Stimulated activated CD4-positive, alpha-beta T cell treated with anti-CD3 and anti-CD28 coated beads, Interleukin-1b, Interleukin-23, amount 100 ng/mL, for 48 hours (primary cell): ENCODE measurements at regions not wholly inside any gene's neighbourhood (a gene's known extent, or its start where the extent isn't known, plus 50 kb on each side); places are given as distances from the start of the nearest gene placed in this dataset.

Experiments
- DNase-seq: peaks from one replicate; pipeline ENCODE4 v3.0.0-alpha.2; 2020

DNA sequence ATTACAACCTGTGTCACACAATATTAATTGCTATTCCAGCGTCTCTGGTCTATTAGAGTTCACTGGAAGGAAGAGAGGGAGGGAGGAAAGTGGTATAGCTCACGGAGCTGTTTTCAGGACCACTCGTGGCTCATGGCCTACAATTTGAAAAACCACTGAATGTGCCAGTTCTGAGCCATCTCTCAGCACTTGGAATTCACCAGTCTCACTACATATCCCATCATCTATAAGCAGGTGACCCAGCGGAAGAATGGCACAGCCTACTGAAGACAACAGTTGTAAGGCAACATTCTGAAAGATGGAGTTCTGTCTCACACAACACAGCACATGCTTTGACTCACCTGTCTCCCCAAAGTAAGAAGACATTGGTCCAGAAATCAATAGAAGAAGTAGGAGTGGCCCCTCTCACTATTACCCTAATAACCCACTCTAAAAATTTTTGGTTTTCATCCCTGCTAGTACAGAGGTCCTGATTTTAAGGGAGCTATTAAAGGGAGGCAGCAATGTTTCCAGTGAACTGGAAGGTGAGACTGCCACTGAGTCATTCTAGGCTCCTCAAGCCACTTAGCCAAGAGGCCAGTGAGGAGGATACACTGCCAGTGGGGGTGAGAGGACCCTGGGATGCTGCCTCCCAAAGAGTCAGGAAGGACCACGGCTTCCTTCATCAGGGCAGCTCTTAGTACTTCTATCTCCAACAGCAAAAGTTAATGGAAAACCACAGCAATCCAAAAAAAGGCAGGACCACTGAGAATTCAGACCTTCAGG, 50.0 kb upstream of the DOCK9 start:
- DNase-seq, result no peak

DNA sequence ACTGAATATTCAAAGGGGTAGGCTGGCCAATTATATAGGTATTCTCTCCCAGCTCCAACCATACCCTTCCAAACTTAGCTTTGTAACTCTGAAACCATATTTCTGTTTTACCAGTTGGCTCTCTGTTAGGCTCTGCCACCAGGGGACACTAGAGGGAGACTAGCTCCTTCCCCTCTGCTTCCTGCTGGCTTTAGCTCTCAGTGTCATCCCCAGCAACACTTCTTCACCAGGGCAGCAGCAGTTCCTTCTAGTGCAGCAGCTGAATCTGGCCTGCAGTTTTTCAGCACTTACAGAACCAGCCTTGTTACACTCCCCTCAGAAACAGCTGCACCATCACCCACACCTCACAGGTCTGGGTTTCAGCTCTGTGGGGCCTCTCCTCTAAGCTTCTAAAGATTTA, 51.0 kb upstream of the DOCK9 start:
- DNase-seq, result peak; percentile 54

DNA sequence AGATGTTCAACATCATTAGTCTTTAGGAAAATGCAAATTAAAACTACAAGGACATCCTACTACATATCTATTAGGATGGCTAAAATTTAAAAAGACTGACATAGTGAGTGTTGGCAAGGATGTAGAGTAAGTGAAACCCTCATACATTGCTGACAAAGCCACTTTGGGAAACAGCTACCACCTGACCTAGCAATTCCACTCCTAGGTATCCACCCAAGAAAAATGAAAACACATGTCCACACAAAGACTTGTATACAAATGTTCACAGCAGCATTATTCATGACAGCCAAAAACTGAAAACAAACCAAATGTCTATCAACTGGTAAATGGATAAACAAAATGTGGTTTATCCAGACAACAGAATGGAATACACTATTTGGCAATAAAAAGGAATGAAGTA, 51.7 kb upstream of the DOCK9 start:
- no peak for DNase-seq

DNA sequence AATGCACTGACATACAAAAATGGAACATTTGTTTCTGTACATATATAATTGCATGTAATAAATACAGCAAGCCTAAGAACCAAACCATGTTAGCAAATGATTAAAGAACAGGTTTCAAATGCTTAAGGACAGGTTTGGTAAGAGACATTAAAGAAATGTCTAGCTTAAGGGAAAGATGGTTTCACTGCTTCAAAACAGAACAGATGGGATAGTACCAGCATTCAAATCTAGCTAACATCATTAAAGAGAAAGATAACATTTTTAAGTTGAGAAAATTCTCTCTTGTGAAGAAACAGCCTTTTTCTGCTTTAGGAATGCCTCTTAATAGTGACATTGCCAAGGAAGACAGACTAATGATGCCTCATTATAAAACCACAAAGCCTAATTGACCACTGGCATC, 52.5 kb upstream of the DOCK9 start:
- DNase-seq, result no peak

DNA sequence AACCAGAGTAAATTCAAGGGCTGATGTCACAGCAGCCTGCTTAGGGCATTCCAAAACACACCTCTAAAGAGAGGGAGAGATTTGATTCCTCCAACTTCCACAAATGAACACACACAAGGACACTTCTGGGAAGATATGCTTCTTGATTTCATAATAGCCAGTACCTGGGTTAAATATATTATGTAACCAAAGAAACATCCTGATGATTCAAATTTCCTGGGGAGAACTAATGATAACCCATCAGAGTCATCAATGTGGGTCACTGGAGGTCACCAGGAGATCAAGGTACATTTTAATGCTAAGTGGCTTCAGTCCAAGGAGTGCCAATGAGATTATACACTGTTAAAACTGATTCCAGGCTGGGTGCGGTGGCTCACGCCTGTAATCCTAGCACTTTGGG, 54.0 kb upstream of the DOCK9 start:
- no peak for DNase-seq

DNA sequence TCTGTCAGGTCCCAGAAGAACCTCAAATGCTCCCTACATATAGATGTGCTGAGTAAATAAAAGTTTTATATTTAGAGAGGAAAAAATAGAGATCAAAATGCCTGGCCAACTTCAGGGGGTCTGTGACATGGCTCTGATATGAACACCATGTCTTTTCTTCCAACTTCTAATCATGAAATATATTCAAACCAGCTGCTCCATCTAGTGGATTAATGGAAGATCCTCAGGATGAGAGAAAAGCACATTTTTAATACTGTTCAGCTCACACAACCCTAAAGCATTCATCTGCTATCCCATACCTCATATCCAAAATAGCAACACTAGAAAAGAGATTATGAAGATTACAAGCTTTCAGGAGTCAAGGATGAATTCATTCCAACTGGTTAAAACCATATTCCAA, 56.0 kb upstream of the DOCK9 start:
- no peak for DNase-seq

DNA sequence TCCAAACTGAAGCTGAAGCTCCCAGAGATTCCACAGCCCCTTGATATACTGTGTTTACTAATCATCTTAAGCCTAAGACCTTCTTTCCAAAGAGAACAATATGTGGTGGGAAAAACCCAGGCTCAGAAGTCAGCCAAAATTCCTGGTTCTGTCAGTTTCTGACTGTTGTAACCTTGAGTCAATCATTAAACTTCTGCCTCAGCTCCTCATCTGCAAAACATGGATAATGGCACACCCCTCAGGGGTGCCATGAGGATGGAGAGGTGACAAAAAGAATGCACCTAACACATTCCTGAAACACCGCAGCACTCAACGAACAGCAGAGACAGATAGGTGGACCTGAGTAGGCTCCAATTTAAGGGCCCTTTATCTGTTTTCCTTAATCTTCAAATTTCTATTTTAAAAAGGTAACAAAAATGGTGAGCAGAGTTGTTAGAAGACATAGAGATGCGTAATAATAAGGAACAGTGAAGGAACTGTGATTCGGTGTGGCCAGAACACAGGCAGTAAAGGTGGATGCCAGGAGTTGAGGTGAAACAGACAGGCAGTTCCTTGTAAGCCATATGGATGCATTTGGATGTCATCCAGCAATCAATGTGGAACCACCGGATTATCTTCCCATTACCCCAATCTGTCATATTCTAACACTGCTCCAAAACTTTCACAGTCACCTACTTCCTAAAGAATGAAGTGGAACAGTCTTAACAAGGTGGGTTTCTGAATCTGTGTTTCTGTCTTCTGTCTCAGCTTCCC, 56.6 kb upstream of the DOCK9 start:
- DNase-seq, result no peak

DNA sequence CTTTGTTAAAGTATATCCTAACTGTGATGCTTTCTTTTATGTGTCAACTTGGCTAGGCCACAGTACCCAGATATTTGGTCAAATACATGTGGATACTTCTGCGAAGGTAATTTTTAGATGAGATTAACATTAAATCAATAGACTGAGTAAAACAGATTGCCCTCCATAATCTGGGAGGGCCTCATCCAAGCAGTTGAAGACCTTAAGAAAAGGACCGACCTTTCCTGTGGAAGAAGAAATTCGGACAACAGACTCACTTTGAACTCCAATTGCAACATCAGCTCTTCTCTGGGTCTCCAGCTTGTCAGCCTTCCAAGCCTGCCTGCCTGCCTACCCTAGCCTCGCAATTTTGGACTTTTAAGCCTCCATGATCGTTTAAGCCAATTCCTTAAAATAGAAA, 57.9 kb upstream of the DOCK9 start:
- DNase-seq, result no peak

DNA sequence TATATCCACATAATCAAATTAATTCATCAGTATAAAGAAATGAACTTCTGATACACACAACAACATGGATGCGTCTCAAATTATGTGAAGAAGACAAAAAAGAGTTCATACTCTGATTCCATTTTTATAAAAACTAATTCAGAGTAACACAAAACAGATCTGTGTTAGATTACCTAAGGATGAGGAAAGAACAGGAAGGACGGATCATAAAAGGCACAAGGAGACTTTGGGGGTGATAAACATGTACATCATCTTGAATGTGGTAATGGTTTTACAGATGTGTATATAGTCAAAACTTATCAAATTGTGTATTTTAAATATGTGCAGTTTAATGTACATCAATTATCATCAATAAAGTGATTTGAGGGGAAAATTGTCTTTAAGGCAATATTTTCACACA, 59.9 kb upstream of the DOCK9 start:
- DNase-seq, result no peak

DNA sequence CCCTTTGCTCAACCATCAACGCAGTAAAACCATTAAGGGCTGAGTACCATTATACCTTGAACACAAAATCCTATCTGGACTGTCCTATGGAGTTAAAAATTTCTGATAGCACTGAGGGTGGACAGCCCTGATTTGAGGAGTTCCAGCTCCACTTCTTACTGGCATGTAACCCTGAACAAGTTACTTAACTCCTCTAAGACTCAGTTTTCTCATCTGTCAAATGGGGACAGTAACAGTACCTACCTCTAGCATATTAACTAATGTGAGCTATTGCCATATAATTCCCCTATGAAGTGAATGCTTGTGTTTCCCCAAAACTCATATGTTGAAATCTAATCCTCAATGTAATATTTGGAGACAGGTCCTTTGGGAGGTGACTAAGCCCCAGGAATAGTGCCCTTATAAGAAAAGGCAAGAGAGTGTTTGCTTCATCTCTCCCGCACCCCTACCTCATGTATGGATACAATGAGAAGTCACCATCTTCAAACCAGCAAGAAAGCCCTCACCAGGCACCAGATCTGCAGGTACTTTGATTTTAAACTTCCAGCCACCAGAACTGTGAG, 61.9 kb upstream of the DOCK9 start:
- DNase-seq, result no peak

DNA sequence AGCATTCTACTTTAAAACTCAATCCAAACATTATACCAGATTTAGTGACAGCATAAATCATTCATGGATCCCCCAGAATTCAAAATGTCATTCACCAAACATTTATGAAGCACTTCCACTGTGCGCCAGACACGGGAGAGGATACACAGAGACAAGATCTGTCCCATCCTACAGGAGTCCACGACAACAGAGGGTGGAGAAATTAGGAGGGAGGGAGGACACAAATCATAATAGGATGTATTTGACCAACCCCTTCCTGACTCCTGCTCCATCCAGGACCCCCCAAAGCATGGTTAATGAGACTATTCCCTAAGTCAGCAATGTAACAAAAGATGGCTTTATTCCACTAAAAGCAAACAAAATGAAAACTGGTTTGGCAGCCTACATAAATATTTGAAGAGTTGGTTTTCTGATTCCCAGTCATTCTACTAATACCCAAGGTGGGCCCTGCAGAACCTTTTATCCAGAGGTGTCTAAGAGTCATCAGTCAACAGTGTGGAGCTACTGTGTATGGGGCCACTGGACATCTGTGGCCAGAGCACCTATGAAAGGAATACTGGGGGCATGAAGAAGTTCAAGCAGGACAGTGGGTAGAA, 62.8 kb upstream of the DOCK9 start:
- no peak for DNase-seq

DNA sequence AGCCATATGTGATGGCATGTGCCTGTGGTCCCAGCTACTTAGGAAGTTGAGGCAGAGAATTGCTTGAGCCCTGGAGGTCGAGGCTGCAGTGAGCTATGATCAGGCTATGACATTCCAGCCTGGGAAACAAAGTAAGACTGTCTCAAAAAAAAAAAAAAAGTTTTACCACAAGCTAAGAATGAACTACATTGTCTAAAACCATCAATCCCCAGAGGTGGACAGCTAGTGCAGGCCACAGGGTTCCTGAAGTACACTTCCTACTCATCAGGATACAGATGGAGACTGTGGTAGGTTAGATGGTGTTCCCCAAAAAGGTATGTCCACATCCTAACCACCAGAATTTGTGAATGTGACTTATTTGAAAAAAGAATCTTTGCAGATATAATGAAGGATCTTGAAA, 63.5 kb upstream of the DOCK9 start:
- DNase-seq, result no peak

DNA sequence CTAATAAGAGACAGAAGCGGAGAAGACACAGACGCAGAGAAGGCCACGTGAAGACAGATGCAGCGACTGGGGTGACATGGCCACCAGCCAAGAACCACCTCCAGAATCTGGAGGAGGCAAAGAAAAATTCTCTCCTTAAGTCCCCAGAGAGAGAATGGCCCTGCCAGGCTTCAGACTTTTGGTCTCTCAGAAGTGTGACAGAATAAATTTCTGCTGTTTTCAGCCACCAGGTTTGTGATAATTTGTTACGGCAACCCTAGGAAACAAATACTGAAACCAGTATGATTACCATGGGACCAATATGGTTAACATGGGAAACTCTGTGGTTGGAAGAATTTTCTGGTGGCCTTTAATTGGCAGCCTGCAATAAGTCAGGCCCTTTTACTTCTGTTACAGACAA, 63.9 kb upstream of the DOCK9 start:
- DNase-seq, result no peak

DNA sequence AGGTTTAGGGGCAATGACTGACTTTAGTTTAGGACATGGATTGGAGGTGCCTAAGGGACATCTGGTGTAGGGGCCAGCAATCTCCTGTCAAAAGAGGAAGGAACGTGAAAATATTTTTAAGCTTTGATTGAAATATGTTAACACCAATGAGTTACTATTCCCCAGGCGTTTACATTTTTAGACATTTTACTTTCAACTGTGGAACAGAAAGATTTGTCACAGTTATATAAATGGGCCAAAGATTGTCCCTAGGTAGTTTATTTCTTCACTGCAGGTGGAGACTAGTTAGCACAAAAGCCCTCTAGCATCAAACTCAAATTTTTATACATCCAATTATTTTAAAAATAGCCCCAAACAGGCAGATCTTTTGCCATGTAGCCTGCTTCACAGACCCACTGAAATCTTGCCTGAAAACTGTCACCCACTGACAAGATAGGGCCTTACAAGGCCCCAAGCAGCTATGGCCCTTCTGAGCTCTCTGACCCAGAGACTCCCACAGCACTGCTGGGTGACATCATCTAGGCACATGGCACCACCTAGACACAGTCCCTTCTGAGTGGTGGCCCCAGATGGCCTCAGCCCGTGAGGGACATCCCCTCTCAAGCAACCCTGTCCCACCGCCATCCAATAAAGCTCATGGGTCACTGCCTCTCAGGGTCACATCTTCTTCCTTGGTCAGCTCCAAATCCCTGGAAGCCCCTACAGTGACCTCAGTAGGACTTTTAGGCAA, 64.8 kb upstream of the DOCK9 start:
- no peak for DNase-seq

DNA sequence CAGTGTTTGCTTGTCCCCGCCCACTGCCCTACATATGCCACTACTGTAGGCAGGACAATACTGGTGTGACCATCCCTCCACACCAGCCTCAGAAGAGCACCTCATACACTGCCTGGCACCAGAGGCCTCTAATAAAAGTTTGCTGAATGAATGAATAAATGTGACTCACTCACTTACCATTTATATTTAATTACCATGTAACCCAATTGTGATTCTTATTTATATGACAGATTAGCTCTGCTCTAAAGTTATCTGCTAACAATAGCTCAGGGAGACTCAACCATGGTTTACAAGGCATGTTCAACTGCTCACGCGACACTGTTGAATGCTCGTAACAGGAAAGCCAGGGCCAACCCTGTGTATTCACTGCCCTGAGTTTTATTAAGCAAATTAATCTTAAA, 66.0 kb upstream of the DOCK9 start:
- no peak for DNase-seq

DNA sequence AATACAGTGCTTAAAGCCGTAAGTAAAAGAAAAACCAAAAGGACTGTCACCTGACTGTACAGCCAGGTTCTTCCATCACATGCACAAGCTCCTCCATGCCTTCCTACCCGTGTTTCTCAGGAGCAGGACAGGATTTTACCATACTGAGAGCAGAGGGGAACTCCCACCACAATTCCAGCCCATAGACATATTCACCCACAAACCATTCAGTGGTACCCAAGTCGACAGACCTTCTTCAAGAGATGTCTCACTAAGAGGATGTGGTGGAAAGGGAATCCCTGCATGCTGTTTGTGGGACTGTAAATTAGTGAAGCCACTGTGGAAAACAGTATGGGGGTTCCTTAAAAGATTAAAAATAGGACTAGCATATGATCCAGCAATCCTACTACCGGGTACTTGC, 66.9 kb upstream of the DOCK9 start:
- DNase-seq, result no peak

DNA sequence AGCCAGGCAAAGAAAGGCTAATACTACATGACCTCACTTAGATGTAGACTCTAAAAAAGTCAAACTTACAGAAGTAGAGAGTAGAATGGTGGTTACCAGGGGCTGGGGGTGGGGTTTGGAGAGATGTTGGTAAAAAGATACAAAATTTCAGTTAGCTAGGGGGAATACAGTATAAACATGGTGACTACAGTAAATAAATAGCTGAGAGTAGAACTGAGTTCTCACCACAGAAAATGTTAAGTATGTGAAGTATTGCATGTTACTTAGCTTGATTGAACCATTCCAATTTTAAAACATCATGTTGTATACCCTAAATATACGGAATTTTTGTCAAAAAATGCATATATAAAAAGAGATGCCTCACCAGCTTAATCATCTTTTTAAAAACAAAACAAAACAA, 67.5 kb upstream of the DOCK9 start:
- no peak for DNase-seq

DNA sequence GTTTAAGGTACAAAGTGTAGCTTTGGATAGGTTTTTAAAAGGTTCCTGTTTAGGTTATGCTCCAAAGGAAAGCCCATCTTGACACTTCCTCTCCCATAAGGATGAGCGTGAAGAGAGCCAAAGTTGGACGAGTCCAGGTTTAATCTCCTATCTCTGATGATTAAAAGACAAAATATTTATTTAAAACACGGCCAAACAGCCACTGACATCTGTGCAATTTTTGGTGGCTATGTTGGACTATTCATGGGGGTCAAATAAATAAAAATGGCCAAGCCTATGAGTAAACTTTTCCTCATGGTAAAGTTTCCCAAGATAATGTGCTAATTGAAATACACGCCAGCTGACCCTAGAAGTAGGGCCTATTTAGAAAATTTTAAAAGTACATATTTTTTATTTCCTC, 69.0 kb upstream of the DOCK9 start:
- DNase-seq, result no peak

DNA sequence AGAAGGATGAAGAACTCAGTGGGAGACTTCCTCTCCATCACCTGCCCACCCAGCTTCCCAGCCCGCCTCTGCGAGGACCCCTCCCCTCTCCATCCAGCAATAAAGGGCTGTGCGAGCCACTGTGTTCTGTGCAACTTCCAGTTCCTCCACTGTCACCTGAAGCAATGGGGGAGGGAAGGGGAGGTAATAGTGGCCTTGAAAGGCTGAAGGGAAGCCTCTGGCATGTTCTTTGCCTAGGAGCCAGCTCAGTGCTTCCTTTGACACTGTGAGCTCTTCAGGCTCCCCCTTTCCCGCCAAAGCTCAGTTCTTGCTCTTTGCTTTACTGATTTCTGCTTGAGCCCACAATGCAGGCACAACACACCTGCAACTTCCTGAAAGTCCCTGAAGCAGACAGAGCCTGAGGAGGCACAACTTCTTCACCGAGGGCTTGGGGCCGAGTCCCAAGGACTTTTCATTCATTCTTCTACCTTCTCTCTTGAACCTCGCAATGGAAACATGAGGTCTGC, 73.2 kb upstream of the DOCK9 start:
- DNase-seq, result no peak

DNA sequence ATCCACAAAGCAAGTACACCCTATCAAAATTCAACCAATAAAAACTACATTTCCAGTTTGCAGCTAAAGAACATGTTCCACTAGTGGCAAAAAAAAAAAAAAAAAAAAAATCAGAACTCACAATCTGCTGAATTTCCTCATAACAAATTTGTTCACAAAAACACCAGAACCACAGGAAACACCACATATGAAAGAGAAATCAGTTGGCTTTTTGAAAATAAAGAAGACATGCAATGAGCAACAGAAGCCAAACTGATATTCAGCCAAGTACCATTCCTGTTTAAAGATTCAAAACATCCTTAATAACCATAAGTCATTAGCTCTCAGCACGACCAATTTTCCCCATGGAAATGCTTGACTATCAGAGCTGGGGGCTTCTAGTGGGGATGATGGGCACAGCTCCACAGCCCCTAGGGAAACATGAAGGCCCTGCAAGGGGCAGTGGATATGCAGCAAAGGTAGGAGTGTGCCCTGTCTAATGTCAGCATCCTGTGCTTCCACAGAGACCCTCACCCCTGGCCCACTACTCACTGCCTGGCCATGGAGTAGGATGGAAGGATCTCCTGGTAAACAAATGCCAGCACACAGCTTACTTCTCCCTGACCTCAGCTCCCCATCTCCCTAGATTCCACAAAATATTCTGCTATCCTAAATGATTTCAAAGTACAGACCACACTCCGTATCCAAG, 74.0 kb upstream of the DOCK9 start:
- no peak for DNase-seq

DNA sequence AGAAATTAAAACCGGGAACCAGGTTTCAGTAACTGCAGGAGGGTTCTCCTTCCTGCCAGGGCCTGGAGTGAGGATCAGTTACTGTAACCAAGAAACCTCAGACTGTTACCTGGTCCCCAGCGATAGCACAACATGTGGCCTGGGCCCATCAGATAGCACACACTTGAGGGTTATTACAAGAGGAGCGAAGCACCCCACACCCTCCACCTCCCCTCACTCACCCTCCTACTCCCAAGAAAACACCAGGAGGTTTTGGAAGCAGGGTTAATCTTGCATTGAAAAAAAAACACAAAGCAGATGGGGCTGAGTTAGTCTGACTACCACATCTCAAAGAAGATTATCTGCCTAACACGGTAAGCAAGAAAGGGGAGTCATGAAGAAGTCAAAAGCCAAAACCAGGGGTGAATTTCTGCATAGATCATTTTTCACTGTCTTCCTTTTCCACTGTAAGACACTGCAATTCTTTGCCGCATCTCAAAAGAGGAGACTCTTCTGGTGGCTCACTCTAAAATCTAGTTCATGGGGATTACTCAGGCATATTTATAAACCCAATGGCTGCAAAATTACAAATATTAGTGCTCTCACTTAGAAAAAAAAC, 75.9 kb upstream of the DOCK9 start:
- DNase-seq, result no peak

DNA sequence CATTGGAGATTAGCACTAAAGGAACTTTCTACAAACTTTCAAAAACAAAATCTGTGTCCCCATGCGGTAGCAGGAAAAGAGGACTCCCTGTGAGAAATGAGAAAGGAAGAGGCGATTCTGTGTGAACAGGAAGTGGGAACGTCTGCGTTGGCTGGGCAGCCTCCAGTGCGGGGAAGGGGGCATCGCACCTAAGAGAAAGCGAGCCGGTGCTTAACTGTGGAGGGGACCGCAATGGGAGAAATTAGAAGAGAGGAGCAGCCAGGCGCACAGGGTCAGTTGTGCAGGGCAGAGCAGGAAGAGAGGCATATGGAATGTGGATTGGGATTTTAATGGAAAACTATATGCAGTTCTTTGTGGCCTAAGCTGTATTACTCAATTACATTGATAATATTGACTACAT, 77.4 kb upstream of the DOCK9 start:
- no peak for DNase-seq
